RWPE2 (cell line): ENCODE measurements at regions not wholly inside any gene's neighbourhood (a gene's known extent, or its start where the extent isn't known, plus 50 kb on each side); places are given as distances from the start of the nearest gene placed in this dataset.

ENCODE experiments used
- ATAC-seq: fragments of 200-7000 bp; cut with Tn5 transposase; 3 replicates; pipeline ENCODE4 v1.9.1; 2021; ENCODE audit warnings: low read depth
- DNase-seq: peaks from one replicate; pipeline ENCODE4 v3.0.0-alpha.2; 2020; ENCODE audit warnings: low spot score
- H3K27ac ChIP-seq: fragments of 450-650 bp; 2 replicates; pipeline ENCODE4 v1.5.1; 2017; ENCODE audit warnings: mild to moderate bottlenecking; ENCODE audit not compliant: poor library complexity, severe bottlenecking
- H3K27me3 ChIP-seq: fragments of 250-450 bp; sonication (Bioruptor Pico); 2 replicates; pipeline ENCODE4 v1.5.1; 2021; ENCODE audit warnings: mild to moderate bottlenecking, moderate library complexity; ENCODE audit not compliant: insufficient read depth, poor library complexity, severe bottlenecking
- H3K36me3 ChIP-seq: fragments of 250-450 bp; sonication (Bioruptor Pico); 2 replicates; pipeline ENCODE4 v1.5.1; 2020; ENCODE audit warnings: low read depth, mild to moderate bottlenecking, moderate library complexity
- H3K4me1 ChIP-seq: fragments of 250-450 bp; sonication (Bioruptor Pico); 2 replicates; pipeline ENCODE4 v1.5.1; 2021; ENCODE audit warnings: mild to moderate bottlenecking, moderate library complexity; ENCODE audit not compliant: insufficient read depth, poor library complexity, severe bottlenecking
- H3K4me3 ChIP-seq: fragments of 250-450 bp; sonication (Bioruptor Pico); 2 replicates; pipeline ENCODE4 v1.5.1; 2021; ENCODE audit warnings: mild to moderate bottlenecking, moderate library complexity; ENCODE audit not compliant: severe bottlenecking
- H3K9me3 ChIP-seq: fragments of 250-450 bp; sonication (Bioruptor Pico); 2 replicates; pipeline ENCODE4 v1.5.1; 2021; ENCODE audit warnings: mild to moderate bottlenecking, moderate library complexity; ENCODE audit not compliant: severe bottlenecking
- TF ChIP-seq, protein P1 (sequence below): fragments of 450-650 bp; IDR thresholded peaks from one replicate; pipeline ENCODE4 v1.5.1; 2017; ENCODE audit warnings: mild to moderate bottlenecking, moderate library complexity; ENCODE audit not compliant: poor library complexity, severe bottlenecking

DNA sequence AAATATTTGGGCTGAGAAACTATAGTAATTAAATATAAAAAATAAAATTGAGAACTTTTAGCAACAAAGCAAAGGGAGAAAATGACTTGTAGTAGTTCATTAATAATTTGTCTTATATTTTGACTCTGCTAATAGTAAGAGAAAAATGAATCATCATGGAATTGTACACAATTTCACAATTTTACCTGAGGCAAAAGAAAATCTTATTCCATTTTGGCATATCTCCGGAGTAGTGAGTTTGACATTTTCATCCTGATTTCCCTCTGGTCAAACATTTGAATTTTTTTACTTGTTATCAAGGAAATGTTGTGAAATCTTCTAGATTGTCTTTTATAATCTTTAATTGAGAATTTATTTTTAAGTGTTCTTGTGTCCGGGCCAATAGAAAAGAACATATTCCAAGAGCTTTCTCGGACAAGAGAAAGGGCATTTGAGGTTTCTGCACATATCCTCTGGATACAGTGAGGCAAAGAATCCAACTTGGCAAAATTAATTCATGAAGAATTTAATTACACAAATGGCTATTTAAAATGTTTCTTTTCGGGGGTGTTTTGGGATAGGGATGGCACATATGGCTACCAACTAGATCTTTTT lies 89.3 kb upstream of the IGSF10 start:
- ATAC-seq (peak; percentile 50; the same call in 2 of the 3 replicates), DNase-seq (no peak)
- H3K36me3 ChIP-seq = no peaks in the 10 kb centered on the region
- H3K27ac ChIP-seq = no peak overlapping the region
- H3K27me3 ChIP-seq = no peaks in the 10 kb centered on the region
- peaks cover 11% of the 10 kb centered on the region for H3K4me1 ChIP-seq
- peaks cover 3% of the 10 kb centered on the region for H3K9me3 ChIP-seq
- TF ChIP-seq, protein P1, sequence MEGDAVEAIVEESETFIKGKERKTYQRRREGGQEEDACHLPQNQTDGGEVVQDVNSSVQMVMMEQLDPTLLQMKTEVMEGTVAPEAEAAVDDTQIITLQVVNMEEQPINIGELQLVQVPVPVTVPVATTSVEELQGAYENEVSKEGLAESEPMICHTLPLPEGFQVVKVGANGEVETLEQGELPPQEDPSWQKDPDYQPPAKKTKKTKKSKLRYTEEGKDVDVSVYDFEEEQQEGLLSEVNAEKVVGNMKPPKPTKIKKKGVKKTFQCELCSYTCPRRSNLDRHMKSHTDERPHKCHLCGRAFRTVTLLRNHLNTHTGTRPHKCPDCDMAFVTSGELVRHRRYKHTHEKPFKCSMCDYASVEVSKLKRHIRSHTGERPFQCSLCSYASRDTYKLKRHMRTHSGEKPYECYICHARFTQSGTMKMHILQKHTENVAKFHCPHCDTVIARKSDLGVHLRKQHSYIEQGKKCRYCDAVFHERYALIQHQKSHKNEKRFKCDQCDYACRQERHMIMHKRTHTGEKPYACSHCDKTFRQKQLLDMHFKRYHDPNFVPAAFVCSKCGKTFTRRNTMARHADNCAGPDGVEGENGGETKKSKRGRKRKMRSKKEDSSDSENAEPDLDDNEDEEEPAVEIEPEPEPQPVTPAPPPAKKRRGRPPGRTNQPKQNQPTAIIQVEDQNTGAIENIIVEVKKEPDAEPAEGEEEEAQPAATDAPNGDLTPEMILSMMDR = no peak
- no peak overlapping the region for H3K4me3 ChIP-seq

DNA sequence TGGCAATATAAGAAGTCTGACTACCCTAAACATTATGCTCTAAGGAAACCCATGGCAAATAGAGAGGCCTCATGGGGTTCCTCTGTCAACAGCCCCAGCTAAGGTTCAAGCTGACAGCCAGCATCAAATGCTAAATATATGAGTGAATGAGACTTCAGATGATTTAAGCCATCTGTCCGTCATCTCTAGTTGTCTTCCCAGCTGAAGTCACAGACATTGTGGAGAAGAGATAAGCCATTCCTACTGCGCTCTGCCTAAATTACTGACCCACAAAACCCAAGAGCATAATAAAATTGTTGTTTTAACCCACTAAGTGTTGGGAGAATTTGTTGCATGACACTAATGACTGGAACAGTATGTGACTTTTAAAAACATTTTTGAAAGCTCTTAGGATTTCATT lies 87.3 kb upstream of the IGSF10 start:
- ATAC-seq (no peak), DNase-seq (no peak)
- peaks cover 3% of the 10 kb centered on the region for H3K9me3 ChIP-seq
- no peak overlapping the region for H3K4me3 ChIP-seq
- no peak overlapping the region for H3K27ac ChIP-seq
- H3K36me3 ChIP-seq = no peaks in the 10 kb centered on the region
- H3K27me3 ChIP-seq = no peaks in the 10 kb centered on the region
- peaks cover 19% of the 10 kb centered on the region for H3K4me1 ChIP-seq
- TF ChIP-seq, protein P1 = no peak

DNA sequence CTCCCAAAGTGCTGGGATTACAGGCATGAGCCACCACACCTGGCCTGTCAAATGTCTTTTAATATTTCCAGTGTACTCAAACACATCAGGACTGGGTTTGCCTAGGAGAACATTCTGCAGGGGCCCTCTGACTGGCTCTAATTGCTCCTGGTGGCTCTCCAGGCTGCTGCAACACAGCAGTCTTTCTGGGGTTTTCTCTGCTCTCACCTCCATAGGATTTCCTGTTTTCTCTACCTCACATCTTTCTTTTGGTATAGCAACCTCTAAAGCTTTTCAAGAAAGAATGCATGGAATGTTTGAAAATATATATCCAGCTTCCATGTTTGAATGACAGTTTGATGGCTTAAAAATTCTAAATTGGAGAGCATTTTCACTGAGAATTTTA lies 83.3 kb upstream of the IGSF10 start:
- no peak for DNase-seq
- Histone ChIP-seq H3K27me3 (no peaks in the 10 kb centered on the region), H3K36me3 (no peaks in the 10 kb centered on the region), H3K4me3 (no peak overlapping the region), H3K4me1 (peaks cover 14% of the 10 kb centered on the region), H3K27ac (no peak overlapping the region), H3K9me3 (no peaks in the 10 kb centered on the region)
- 0 out of 3 replicates have a peak, but pooled peaks have one; percentile 14 for ATAC-seq
- TF ChIP-seq, protein P1 = no peak

DNA sequence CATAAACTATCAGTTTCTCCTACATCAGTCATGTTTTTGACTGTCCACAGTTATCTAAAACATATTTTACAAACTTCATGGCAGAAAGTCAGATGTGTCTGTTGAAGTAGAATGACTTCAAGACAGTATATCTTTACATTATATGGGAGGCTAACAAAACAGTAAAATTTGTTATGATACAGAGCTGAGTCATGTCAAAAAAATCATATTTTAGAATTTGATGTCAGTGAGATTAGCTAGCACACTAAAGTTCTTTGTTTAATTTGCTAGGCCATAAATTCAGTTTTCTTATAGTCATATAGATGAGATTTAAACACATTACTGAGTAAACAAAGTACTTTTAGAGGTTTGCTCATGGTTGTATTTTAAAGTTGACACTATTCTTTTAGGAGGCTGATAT lies 80.3 kb upstream of the IGSF10 start:
- Histone ChIP-seq H3K36me3 (no peaks in the 10 kb centered on the region), H3K4me3 (no peak overlapping the region), H3K4me1 (peaks cover 17% of the 10 kb centered on the region), H3K27ac (no peak overlapping the region), H3K27me3 (no peaks in the 10 kb centered on the region), H3K9me3 (no peaks in the 10 kb centered on the region)
- DNase-seq (no peak), ATAC-seq (peak; percentile 56)
- TF ChIP-seq, protein P1 = no peak

DNA sequence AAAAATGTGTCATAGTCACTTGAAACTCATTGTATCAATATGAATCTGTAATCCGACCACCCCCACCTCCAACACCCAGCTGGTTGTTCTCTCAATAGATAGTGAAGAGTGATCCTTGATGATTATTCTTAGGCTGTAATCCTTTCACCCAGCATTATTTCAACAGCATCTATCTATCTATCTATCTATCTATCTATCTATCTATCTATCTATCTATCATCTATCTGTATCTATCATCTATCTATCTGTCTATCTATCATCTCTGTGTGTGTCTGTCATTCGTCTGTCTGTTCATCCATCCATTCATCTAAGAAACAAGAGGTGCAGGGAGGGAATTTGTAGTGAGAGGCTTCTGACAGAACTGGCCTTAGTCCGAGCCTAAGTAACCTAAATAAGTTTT lies 78.7 kb upstream of the IGSF10 start:
- Histone ChIP-seq H3K9me3 (no peaks in the 10 kb centered on the region), H3K36me3 (no peaks in the 10 kb centered on the region), H3K4me1 (peaks cover 17% of the 10 kb centered on the region), H3K4me3 (no peak overlapping the region), H3K27ac (no peak overlapping the region), H3K27me3 (no peaks in the 10 kb centered on the region)
- no peak for ATAC-seq
- DNase-seq = no peak
- TF ChIP-seq, protein P1 = no peak
